H1 (cell line): ENCODE measurements at regions not wholly inside any gene's neighbourhood (a gene's known extent, or its start where the extent isn't known, plus 50 kb on each side); places are given as distances from the start of the nearest gene placed in this dataset.

Source experiments
- CTCF ChIA-PET: fragments of 300-600 bp; sonication (Branson Sonifier 250); formaldehyde crosslinking; loops from one replicate; lab custom pipeline; 2021; ENCODE audit not compliant: partially characterized antibody; lab: Charles Lee
- POLR2A ChIA-PET: fragments of 300-600 bp; sonication (Branson Sonifier 250); formaldehyde crosslinking; loops from one replicate; lab custom pipeline; 2021; ENCODE audit warnings: inconsistent platforms; ENCODE audit not compliant: partially characterized antibody; lab: Charles Lee
- DNase-seq, 2 experiments: peaks; one replicate each; pipeline versions ENCODE4 v3.0.0 to v3.0.0-alpha.2; 2010 to 2022; ENCODE audit warnings: low spot score in 2 of 2, low read depth in 1 of 2, mixed read lengths in 1 of 2
- FAIRE-seq: peaks from 2 replicates; lab custom pipeline; 2011; peaks lifted over from hg19 to GRCh38; lab: Jason Lieb, UNC
- H2AFZ ChIP-seq: 2 replicates; pipeline ENCODE4 v1.8.1; 2012; ENCODE audit warnings: low read length, inconsistent platforms
- H2AK5ac ChIP-seq: 2 replicates; pipeline ENCODE4 v1.6.1; 2013; ENCODE audit warnings: low read depth, low read length
- H2BK120ac ChIP-seq: replicated peaks from 2 replicates; pipeline ENCODE3; 2013; ENCODE audit warnings: low read depth, low read length, inconsistent platforms
- H2BK12ac ChIP-seq: 2 replicates; pipeline ENCODE4 v1.6.1; 2013; ENCODE audit warnings: low read depth, low read length
- H2BK15ac ChIP-seq: 2 replicates; pipeline ENCODE4 v1.6.1; 2013; ENCODE audit warnings: low read length
- H2BK20ac ChIP-seq: 2 replicates; pipeline ENCODE4 v1.6.1; 2013; ENCODE audit warnings: low read length
- H2BK5ac ChIP-seq: 2 replicates; pipeline ENCODE4 v1.6.1; 2013; ENCODE audit warnings: low read depth, low read length
- H3K14ac ChIP-seq: 2 replicates; pipeline ENCODE4 v1.6.1; 2013; ENCODE audit warnings: inconsistent platforms; ENCODE audit not compliant: insufficient read length
- H3K18ac ChIP-seq: 2 replicates; pipeline ENCODE4 v1.6.1; 2013; ENCODE audit warnings: low read length; ENCODE audit errors: extremely low read depth
- H3K23ac ChIP-seq: 2 replicates; pipeline ENCODE4 v1.6.1; 2013; ENCODE audit warnings: inconsistent platforms; ENCODE audit not compliant: insufficient read length
- H3K23me2 ChIP-seq: 2 replicates; pipeline ENCODE4 v1.6.1; 2013; ENCODE audit warnings: low read depth, low read length
- H3K27ac ChIP-seq: 2 replicates; pipeline ENCODE4 v1.6.1; 2011; ENCODE audit warnings: low read depth, low read length, inconsistent platforms
- H3K27me3 ChIP-seq, 4 experiments: replicated peaks in 1 of 4; 1 replicate in 1 of 4; 2 replicates in 3 of 4; pipeline versions ENCODE4 v1.6.1 to v1.8.1; 2011 to 2013; ENCODE audit warnings: low read length in 3 of 4, mild to moderate bottlenecking in 3 of 4, inconsistent platforms in 2 of 4, mixed read lengths in 2 of 4, moderate library complexity in 1 of 4; ENCODE audit not compliant: control insufficient read depth in 3 of 4, insufficient read depth in 3 of 4; ENCODE audit errors: extremely low read depth in 1 of 4
- H3K36me3 ChIP-seq, 4 experiments: 2 replicates each; pipeline versions ENCODE4 v1.6.1 to v1.8.1; 2011 to 2013; ENCODE audit warnings: mild to moderate bottlenecking in 4 of 4, low read length in 3 of 4, moderate library complexity in 2 of 4, control low read depth in 1 of 4, inconsistent platforms in 1 of 4; ENCODE audit not compliant: insufficient read depth in 4 of 4, control insufficient read depth in 2 of 4
- H3K4ac ChIP-seq: replicated peaks from 2 replicates; pipeline ENCODE3; 2013; ENCODE audit warnings: low read length, low read depth, mixed read lengths, inconsistent platforms; ENCODE audit not compliant: insufficient read length
- H3K4me1 ChIP-seq, 4 experiments: replicated peaks in 1 of 4; 1 replicate in 1 of 4; 2 replicates in 3 of 4; pipeline versions ENCODE4 v1.6.1 to v1.8.1; 2011 to 2013; ENCODE audit warnings: low read length in 3 of 4, inconsistent platforms in 2 of 4, mixed read lengths in 1 of 4; ENCODE audit not compliant: insufficient read depth in 4 of 4, control insufficient read depth in 3 of 4
- H3K4me2 ChIP-seq, 2 experiments: 2 replicates each; pipeline versions ENCODE4 v1.6.1 to v1.8.1; 2011 to 2013; ENCODE audit warnings: low read depth in 2 of 2, low read length in 2 of 2, control low read depth in 1 of 2, inconsistent platforms in 1 of 2, mild to moderate bottlenecking in 1 of 2; ENCODE audit not compliant: insufficient read depth in 1 of 2
- H3K4me3 ChIP-seq, 4 experiments: fragments of 200-600, 300-600 bp in 1 of 4; sonication (generic), shearing (Covaris generic), sonication (Bioruptor Twin) in 1 of 4; 2 replicates each; pipeline versions ENCODE4 v1.5.1 to v1.8.1; 2011 to 2016; ENCODE audit warnings: low read length in 4 of 4, low read depth in 3 of 4, control low read depth in 2 of 4, inconsistent platforms in 2 of 4, mild to moderate bottlenecking in 2 of 4, mixed read lengths in 1 of 4, moderate library complexity in 1 of 4; ENCODE audit not compliant: insufficient read depth in 2 of 4; ENCODE audit errors: extremely low read depth in 1 of 4
- H3K56ac ChIP-seq: replicated peaks from 2 replicates; pipeline ENCODE3; 2013; ENCODE audit warnings: low read depth, mild to moderate bottlenecking, mixed read lengths, low read length, inconsistent platforms; ENCODE audit not compliant: insufficient read length
- H3K79me1 ChIP-seq: 2 replicates; pipeline ENCODE4 v1.6.1; 2013; ENCODE audit warnings: low read depth, low read length, control low read depth
- H3K79me2 ChIP-seq, 2 experiments: 2 replicates each; pipeline versions ENCODE4 v1.6.1 to v1.8.1; 2012 to 2013; ENCODE audit warnings: low read length in 2 of 2, mild to moderate bottlenecking in 2 of 2, inconsistent platforms in 1 of 2; ENCODE audit not compliant: insufficient read depth in 2 of 2, control insufficient read depth in 1 of 2
- H3K9ac ChIP-seq, 4 experiments: replicated peaks in 1 of 4; 1 replicate in 1 of 4; 2 replicates in 3 of 4; pipeline versions ENCODE4 v1.6.1 to v1.8.1; 2011 to 2013; ENCODE audit warnings: low read depth in 3 of 4, low read length in 3 of 4, control low read depth in 2 of 4, mild to moderate bottlenecking in 2 of 4, moderate library complexity in 2 of 4, inconsistent platforms in 1 of 4; ENCODE audit errors: extremely low read depth in 1 of 4
- H3K9me3 ChIP-seq, 2 experiments: 2 replicates each; pipeline versions ENCODE4 v1.6.1 to v1.8.1; 2012 to 2013; ENCODE audit warnings: mild to moderate bottlenecking in 2 of 2, moderate library complexity in 2 of 2, control low read depth in 1 of 2, inconsistent platforms in 1 of 2, low read depth in 1 of 2, low read length in 1 of 2, mixed read lengths in 1 of 2; ENCODE audit not compliant: insufficient read depth in 2 of 2
- H4K20me1 ChIP-seq, 2 experiments: replicated peaks in 1 of 2; 2 replicates each; pipeline versions ENCODE3 to v1.8.1; 2011 to 2013; ENCODE audit warnings: inconsistent platforms in 2 of 2, low read length in 2 of 2, mild to moderate bottlenecking in 1 of 2; ENCODE audit not compliant: insufficient read depth in 2 of 2, control insufficient read depth in 1 of 2
- H4K5ac ChIP-seq: 2 replicates; pipeline ENCODE4 v1.6.1; 2013; ENCODE audit warnings: low read length, low read depth, mixed read lengths, inconsistent platforms; ENCODE audit not compliant: insufficient read length
- H4K8ac ChIP-seq: 2 replicates; pipeline ENCODE4 v1.8.0; 2013; ENCODE audit warnings: mild to moderate bottlenecking, moderate library complexity, low read length, inconsistent platforms; ENCODE audit not compliant: insufficient read depth; ENCODE audit errors: extremely low read depth
- H4K91ac ChIP-seq: replicated peaks from 2 replicates; pipeline ENCODE3; 2013; ENCODE audit warnings: low read length, mixed read lengths, inconsistent platforms; ENCODE audit not compliant: insufficient read length
- FOSL1 ChIP-seq: IDR thresholded peaks from 2 replicates; pipeline ENCODE4 v1.6.1; 2011; ENCODE audit warnings: mild to moderate bottlenecking, low read depth, low read length, moderate library complexity; ENCODE audit not compliant: insufficient read depth
- WGBS, 2 experiments: shearing (Covaris generic) in 1 of 2; methylation state at CpG; one replicate each; pipeline versions ENCODE4 v1.1.6 to v1.1.7; 2013 to 2015; ENCODE audit warnings: low lambda C conversion rate in 2 of 2, mixed read lengths in 2 of 2, inconsistent platforms in 1 of 2, low coverage in 1 of 2, missing lambda C conversion rate in 1 of 2; ENCODE audit not compliant: insufficient replicate concordance in 2 of 2, insufficient coverage in 1 of 2, insufficient read length in 1 of 2; ENCODE audit errors: extremely low coverage in 1 of 2, missing lambda C conversion rate in 1 of 2; 5-methylcytosine and 5-hydroxymethylcytosine counted together

DNA sequence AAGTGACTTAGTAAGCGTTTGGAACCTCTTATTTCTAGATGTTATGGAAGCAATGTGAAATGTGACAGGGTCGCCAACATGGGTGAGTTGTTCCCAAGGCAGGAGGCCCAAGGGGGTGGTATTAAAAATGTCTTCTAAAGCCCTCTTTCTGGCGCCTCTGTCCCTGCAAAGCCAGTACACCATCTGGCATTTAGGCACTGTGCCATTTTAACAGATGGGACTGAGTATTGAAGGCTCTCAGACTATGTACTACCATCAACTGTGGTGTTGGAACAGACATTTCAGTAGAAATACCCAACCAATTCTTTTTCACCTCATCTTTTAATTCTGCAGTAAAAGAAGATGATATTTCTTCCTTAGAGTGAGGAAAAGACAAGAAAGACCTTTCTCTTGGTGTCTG lies 384.5 kb upstream of the MMADHC start:
- no peak overlapping the region; the same call in 1 of the 2 replicates for H4K8ac ChIP-seq
- H3K9me3 ChIP-seq: no peaks in the 10 kb centered on the region
- H2BK15ac ChIP-seq: no peak overlapping the region
- no peak overlapping the region for H3K23ac ChIP-seq
- no peaks in the 10 kb centered on the region for H3K4me1 ChIP-seq
- no peak overlapping the region; the same call in 1 of the 2 replicates for H2AK5ac ChIP-seq
- H3K56ac ChIP-seq: no peak overlapping the region
- no peak overlapping the region for H3K4ac ChIP-seq
- no peaks in the 10 kb centered on the region for H3K79me1 ChIP-seq
- no peak for TF ChIP-seq FOSL1
- TF ChIP-seq, all 59 proteins: peak for 0
- FAIRE-seq (no peak), DNase-seq (no peak)
- Histone ChIP-seq H4K20me1 (no peaks in the 10 kb centered on the region), H3K79me2 (no peaks in the 10 kb centered on the region), H3K4me3 (no peak overlapping the region), H2BK5ac (no peak overlapping the region), H3K27ac (no peak overlapping the region), H3K18ac (no peak overlapping the region), H2BK120ac (no peak overlapping the region), H2BK20ac (no peak overlapping the region), H2AFZ (no peak overlapping the region), H4K91ac (no peak overlapping the region), H3K9ac (no peak overlapping the region), H3K14ac (no peak overlapping the region), H3K36me3 (no peaks in the 10 kb centered on the region), H3K4me2 (no peak overlapping the region), H4K5ac (no peak overlapping the region), H3K27me3 (no peaks in the 10 kb centered on the region), H2BK12ac (no peak overlapping the region), H3K23me2 (no peaks in the 10 kb centered on the region)
- WGBS, 2 experiments: 94% methylated on average over 3 of the region's 3 CpGs; no CpG with 5 or more reads in 1 of the 2 experiments
- CTCF ChIA-PET: no interaction called here
- POLR2A ChIA-PET: no interaction called here
